ENCODE measurements at regions not wholly inside any gene's neighbourhood (a gene's known extent, or its start where the extent isn't known, plus 50 kb on each side); places are given as distances from the start of the nearest gene placed in this dataset.
"Not testable (repeated sequence)": the region's sequence is repeated elsewhere in the genome, so short reads cannot be mapped to it uniquely, and the experiment has no call there.

- no peak for DNase-seq
These were observed 55.4 kb upstream of the KLF14 start for GRCh38 chr7:130789436-130789835.

- DNase-seq = no peak
These were observed 57.7 kb upstream of the KLF14 start for GRCh38 chr7:130791746-130792145.

- DNase-seq = no peak
These were observed 60.0 kb upstream of the KLF14 start for GRCh38 chr7:130793855-130794618.

GRCh38 chr7:130794619-130794922 is 60.6 kb upstream of the KLF14 start:
- DNase-seq = no peak

- not testable (repeated sequence) for DNase-seq
These were observed 62.4 kb upstream of the KLF14 start for GRCh38 chr7:130796425-130796824.

- DNase-seq = no peak
These were observed 69.1 kb upstream of the KLF14 start for GRCh38 chr7:130803127-130803526.

GRCh38 chr7:130804220-130804619 is 70.2 kb upstream of the KLF14 start:
- DNase-seq = no peak

GRCh38 chr7:130812819-130813218 is 78.8 kb upstream of the KLF14 start:
- DNase-seq = not testable (repeated sequence)

GRCh38 chr7:130814778-130815335 is 80.8 kb upstream of the KLF14 start:
- no peak for DNase-seq

- no peak for DNase-seq
These were observed 84.0 kb upstream of the KLF14 start for GRCh38 chr7:130818056-130818455.

- DNase-seq = no peak
These were observed 87.9 kb upstream of the KLF14 start for GRCh38 chr7:130821864-130822263.

GRCh38 chr7:130822642-130823041 is 88.6 kb upstream of the KLF14 start:
- DNase-seq = no peak

GRCh38 chr7:130823060-130823459 is 89.1 kb upstream of the KLF14 start:
- DNase-seq = no peak

- no peak for DNase-seq
These were observed 91.8 kb upstream of the KLF14 start for GRCh38 chr7:130825819-130826218.

- DNase-seq = no peak
These were observed 95.4 kb upstream of the KLF14 start for GRCh38 chr7:130829415-130829814.

- DNase-seq = no peak
These were observed 97.3 kb upstream of the KLF14 start for GRCh38 chr7:130831322-130831721.

GRCh38 chr7:130831817-130832481 is 97.9 kb upstream of the KLF14 start:
- DNase-seq = no peak

GRCh38 chr7:130838738-130839137 is 104.7 kb upstream of the KLF14 start:
- DNase-seq = no peak

- DNase-seq = no peak
These were observed 106.6 kb upstream of the KLF14 start for GRCh38 chr7:130840599-130840998.

GRCh38 chr7:130841416-130841815 is 107.4 kb upstream of the KLF14 start:
- no peak for DNase-seq

- no peak for DNase-seq
These were observed 109.7 kb upstream of the KLF14 start for GRCh38 chr7:130843703-130844102.

- no peak for DNase-seq
These were observed 111.0 kb upstream of the KLF14 start for GRCh38 chr7:130844811-130845580.

- DNase-seq = no peak
These were observed 111.6 kb upstream of the KLF14 start for GRCh38 chr7:130845581-130846085.
